ENCODE measurements at regions not wholly inside any gene's neighbourhood (a gene's known extent, or its start where the extent isn't known, plus 50 kb on each side); places are given as distances from the start of the nearest gene placed in this dataset.

- TF ChIP-seq RAD21 (IDR thresholded peaks at IDR 0.05; ENCODE audit: insufficient read depth, low read depth, low read length) (no peak), BRCA1 (IDR thresholded peaks at IDR 0.05; ENCODE audit: low read depth, low read length) (no peak), TARDBP (IDR thresholded peaks at IDR 0.05; ENCODE audit: borderline replicate concordance) (no peak), BCLAF1 (IDR thresholded peaks at IDR 0.05) (no peak), SMC3 (IDR thresholded peaks at IDR 0.05; ENCODE audit: borderline replicate concordance, low read length) (no peak), SMARCA5 (IDR thresholded peaks at IDR 0.05) (no peak), SIN3A (IDR thresholded peaks at IDR 0.05; ENCODE audit: low read depth, low read length) (no peak), LARP7 (IDR thresholded peaks at IDR 0.05) (no peak), RFX5 (IDR thresholded peaks at IDR 0.05; ENCODE audit: low read depth, low read length) (no peak)
- TF ChIP-seq, protein P1, sequence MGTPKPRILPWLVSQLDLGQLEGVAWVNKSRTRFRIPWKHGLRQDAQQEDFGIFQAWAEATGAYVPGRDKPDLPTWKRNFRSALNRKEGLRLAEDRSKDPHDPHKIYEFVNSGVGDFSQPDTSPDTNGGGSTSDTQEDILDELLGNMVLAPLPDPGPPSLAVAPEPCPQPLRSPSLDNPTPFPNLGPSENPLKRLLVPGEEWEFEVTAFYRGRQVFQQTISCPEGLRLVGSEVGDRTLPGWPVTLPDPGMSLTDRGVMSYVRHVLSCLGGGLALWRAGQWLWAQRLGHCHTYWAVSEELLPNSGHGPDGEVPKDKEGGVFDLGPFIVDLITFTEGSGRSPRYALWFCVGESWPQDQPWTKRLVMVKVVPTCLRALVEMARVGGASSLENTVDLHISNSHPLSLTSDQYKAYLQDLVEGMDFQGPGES (IDR thresholded peaks at IDR 0.05): no peak
Observed at GRCh38 chr2:182608181-182608845, 107.7 kb upstream of the DNAJC10 start.

All from GM12878 (cell line).